K562 (cell line): ENCODE measurements at regions not wholly inside any gene's neighbourhood (a gene's known extent, or its start where the extent isn't known, plus 50 kb on each side); places are given as distances from the start of the nearest gene placed in this dataset.

Experiments used
- ATAC-seq: fragments of 200-7000 bp; cut with Tn5 transposase; 3 replicates; pipeline ENCODE4 v1.9.1; 2020; ENCODE audit warnings: moderate library complexity
- BruUV-seq: library from RNA; stranded (reverse); fragments of 400-500 nt; replicated peaks from 2 replicates; lab custom pipeline; 2021; lab: Mats Ljungman, UMichigan
- CTCF ChIA-PET: fragments of 300-600 bp; formaldehyde crosslinking; extraction: SDS; loops from one replicate; lab custom pipeline; 2021; ENCODE audit warnings: low intra/inter-chr PET ratio; lab: Yijun Ruan, JAX
- POLR2A ChIA-PET: fragments of 300-600, 350-650 bp; sonication (Branson Sonifier 250); formaldehyde crosslinking; extraction: SDS; loops from one replicate; lab custom pipeline; 2021; ENCODE audit warnings: antibody characterized with exemption, inconsistent platforms; lab: Yijun Ruan, JAX
- DNase-seq, 4 experiments: peaks; one replicate each; pipeline versions ENCODE4 v3.0.0 to v3.0.0-alpha.2; 2011 to 2018; ENCODE audit warnings: low spot score in 3 of 4, mixed read lengths in 3 of 4; ENCODE audit errors: extremely low read depth in 1 of 4
- FAIRE-seq: peaks from 2 replicates; lab custom pipeline; 2011; peaks lifted over from hg19 to GRCh38; lab: Jason Lieb, UNC
- H2AFZ ChIP-seq: 2 replicates; pipeline ENCODE4 v1.6.0; 2011; ENCODE audit warnings: low read depth, low read length, control low read depth, inconsistent platforms
- H3K27ac ChIP-seq: fragments of 200-600 bp; 3 replicates; pipeline ENCODE4 v1.8.0; 2011; ENCODE audit warnings: low read depth, mild to moderate bottlenecking, control low read depth, inconsistent platforms, low read length, moderate library complexity, mixed read lengths; ENCODE audit errors: extremely low read depth
- H3K27me3 ChIP-seq, 2 experiments: fragments of 300-600 bp in 1 of 2; 2 replicates in 1 of 2; 3 replicates in 1 of 2; pipeline versions ENCODE4 v1.6.0 to v1.8.0; 2011; ENCODE audit warnings: inconsistent platforms in 2 of 2, low read length in 2 of 2, mild to moderate bottlenecking in 1 of 2, mixed read lengths in 1 of 2, moderate library complexity in 1 of 2; ENCODE audit not compliant: control insufficient read depth in 2 of 2, insufficient read depth in 2 of 2
- H3K36me3 ChIP-seq: fragments of 300-600 bp; 3 replicates; pipeline ENCODE4 v1.8.0; 2011; ENCODE audit warnings: mild to moderate bottlenecking, low read length, inconsistent platforms; ENCODE audit not compliant: control insufficient read depth, insufficient read depth
- H3K4me1 ChIP-seq, 2 experiments: fragments of 200-600 bp in 1 of 2; replicated peaks in 1 of 2; 2 replicates in 1 of 2; 3 replicates in 1 of 2; pipeline versions ENCODE4 v1.5.1 to v1.8.0; 2011; ENCODE audit warnings: inconsistent platforms in 2 of 2, low read length in 2 of 2, mild to moderate bottlenecking in 1 of 2, mixed read lengths in 1 of 2, moderate library complexity in 1 of 2; ENCODE audit not compliant: control insufficient read depth in 2 of 2, insufficient read depth in 2 of 2
- H3K4me2 ChIP-seq: 2 replicates; pipeline ENCODE4 v1.6.1; 2011; ENCODE audit warnings: low read length, control low read depth, inconsistent platforms, mixed read lengths; ENCODE audit not compliant: insufficient read depth
- H3K4me3 ChIP-seq: fragments of 200-600 bp; sonication (generic), shearing (Covaris generic); 2 replicates; pipeline ENCODE4 v1.5.1; 2016; ENCODE audit warnings: control low read depth, inconsistent platforms
- H3K79me2 ChIP-seq: fragments of 200-600 bp; 3 replicates; pipeline ENCODE4 v1.8.0; 2011; ENCODE audit warnings: low read length, inconsistent platforms; ENCODE audit not compliant: control insufficient read depth, insufficient read depth
- H3K9ac ChIP-seq, 2 experiments: 2 replicates each; pipeline versions ENCODE4 v1.6.0 to v1.6.1; 2011; ENCODE audit warnings: low read depth in 2 of 2, low read length in 2 of 2, control low read depth in 1 of 2, inconsistent platforms in 1 of 2, mild to moderate bottlenecking in 1 of 2, mixed read lengths in 1 of 2; ENCODE audit not compliant: insufficient read depth in 1 of 2
- H3K9me1 ChIP-seq: one replicate; pipeline ENCODE4 v1.6.0; 2011; ENCODE audit warnings: inconsistent platforms, mild to moderate bottlenecking, low read length, moderate library complexity; ENCODE audit not compliant: control insufficient read depth, insufficient read depth
- H3K9me3 ChIP-seq: replicated peaks from 2 replicates; pipeline ENCODE4 v1.5.1; 2011; ENCODE audit warnings: low read depth, low read length, inconsistent platforms; ENCODE audit not compliant: control insufficient read depth, insufficient read depth
- H4K20me1 ChIP-seq: replicated peaks from 2 replicates; pipeline ENCODE4 v1.6.1; 2011; ENCODE audit warnings: low read length, inconsistent platforms, mixed read lengths; ENCODE audit not compliant: control insufficient read depth, insufficient read depth
- AFF1 ChIP-seq, 2 experiments: fragments of 450-650 bp; IDR thresholded peaks; 2 replicates each; pipeline ENCODE4 v1.6.1; 2018; ENCODE audit warnings: mild to moderate bottlenecking in 2 of 2, low read depth in 1 of 2; ENCODE audit not compliant: partially characterized antibody in 2 of 2
- CREB3 ChIP-seq: fragments of 450-650 bp; conservative IDR thresholded peaks from 2 replicates; pipeline ENCODE4 v1.6.1; 2016; ENCODE audit warnings: missing genetic modification characterization, low read depth, mild to moderate bottlenecking, missing compliant biosample characterization, moderate library complexity
- DMBX1 ChIP-seq: fragments of 250-450 bp; sonication (Bioruptor Pico); IDR thresholded peaks from 2 replicates; pipeline ENCODE4 v1.8.0; 2022; ENCODE audit warnings: inconsistent platforms, mild to moderate bottlenecking, moderate library complexity, borderline replicate concordance
- FOS ChIP-seq: IDR thresholded peaks from 3 replicates; pipeline ENCODE4 v1.6.1; 2011; ENCODE audit not compliant: insufficient read length; ENCODE audit errors: extremely low read depth
- GMEB1 ChIP-seq: fragments of 250-450 bp; sonication (Bioruptor Pico); IDR thresholded peaks from 2 replicates; pipeline ENCODE4 v1.4.0; 2020; ENCODE audit warnings: mild to moderate bottlenecking
- HOMEZ ChIP-seq: fragments of 250-450 bp; sonication (Bioruptor Pico); IDR thresholded peaks from 2 replicates; pipeline ENCODE4 v1.4.0; 2020; ENCODE audit warnings: mild to moderate bottlenecking, moderate library complexity
- IFI16 ChIP-seq: fragments of 250-450 bp; sonication (Bioruptor Pico); IDR thresholded peaks from 2 replicates; pipeline ENCODE4 v2.1.2; 2022; ENCODE audit warnings: mild to moderate bottlenecking, inconsistent platforms
- MAX ChIP-seq: sonication (generic); formaldehyde crosslinking; IDR thresholded peaks from 2 replicates; pipeline ENCODE4 v1.9.0; 2022; ENCODE audit warnings: mild to moderate bottlenecking, missing genetic modification reagents
- POLR2AphosphoS5 ChIP-seq: IDR thresholded peaks from 2 replicates; pipeline ENCODE4 v1.6.1; 2011; ENCODE audit warnings: mild to moderate bottlenecking, low read depth, low read length, moderate library complexity; ENCODE audit not compliant: control insufficient read depth, insufficient read depth
- PURB ChIP-seq: sonication (generic); formaldehyde crosslinking; IDR thresholded peaks from 2 replicates; pipeline ENCODE4 v1.9.0; 2021; ENCODE audit warnings: low read depth, mild to moderate bottlenecking, missing genetic modification reagents
- RBM15 ChIP-seq: fragments of 200-400 bp; formaldehyde crosslinking; IDR thresholded peaks from 2 replicates; pipeline ENCODE4 v1.6.1; 2018; ENCODE audit warnings: mild to moderate bottlenecking, low read length, moderate library complexity; ENCODE audit not compliant: insufficient read depth
- RFX7 ChIP-seq: fragments of 250-450 bp; sonication (Bioruptor Pico); IDR thresholded peaks from 2 replicates; pipeline ENCODE4 v1.5.1; 2021; ENCODE audit warnings: mild to moderate bottlenecking
- ZNF174 ChIP-seq: fragments of 250-450 bp; sonication (Bioruptor Pico); IDR thresholded peaks from 2 replicates; pipeline ENCODE4 v1.4.0; 2020; ENCODE audit warnings: mild to moderate bottlenecking
- WGBS: fragments of 100-300 bp; shearing (Covaris generic); methylation state at CpG from one replicate; pipeline ENCODE4 v1.1.6; 2016; ENCODE audit warnings: low coverage, mixed read lengths; ENCODE audit not compliant: insufficient coverage; ENCODE audit errors: missing lambda C conversion rate; 5-methylcytosine and 5-hydroxymethylcytosine counted together
- in situ Hi-C: fragments of 300-500 bp; cut with MboI; formaldehyde crosslinking; loops from 4 replicates; pipeline ENCODE4 v1.15.0; 2018; ENCODE audit warnings: inconsistent platforms, mixed read lengths
- intact Hi-C: fragments of 100-400 bp; cut with micrococcal nuclease; formaldehyde crosslinking; loops from 2 replicates; pipeline ENCODE4 v1.14.2; 2022

- no peaks in the 10 kb centered on the region for H3K79me2 ChIP-seq
- intact Hi-C loops (no loop called here), in situ Hi-C loops (no loop called here)
- no peak overlapping the region for H3K27ac ChIP-seq
- FAIRE-seq (no peak), DNase-seq (no peak), ATAC-seq (no peak)
- no peak overlapping the region for H2AFZ ChIP-seq
- no peak overlapping the region for H3K4me3 ChIP-seq
- POLR2A ChIA-PET: no interaction called here
- CTCF ChIA-PET: no interaction called here
- no peak overlapping the region for H3K9ac ChIP-seq
- peaks cover 2% of the 10 kb centered on the region for H3K9me3 ChIP-seq
- no peaks in the 10 kb centered on the region for H3K4me1 ChIP-seq
- H3K4me2 ChIP-seq: no peak overlapping the region
- no peaks in the 10 kb centered on the region for H3K9me1 ChIP-seq
- no peaks in the 10 kb centered on the region for H3K27me3 ChIP-seq
- WGBS: 0% methylated on average over 3 of the region's 3 CpGs
- no peaks in the 10 kb centered on the region for H3K36me3 ChIP-seq
- no TSS peak for BruUV-seq
- no peaks in the 10 kb centered on the region for H4K20me1 ChIP-seq
- TF ChIP-seq GMEB1 (CRISPR knock-in tag): no peak
- TF ChIP-seq IFI16: no peak
- no peak for TF ChIP-seq POLR2AphosphoS5
- TF ChIP-seq RBM15: no peak
- TF ChIP-seq PURB (CRISPR knock-in tag): no peak
- no peak for TF ChIP-seq FOS
- TF ChIP-seq MAX (CRISPR knock-in tag): no peak
- no peak for TF ChIP-seq DMBX1
- no peak for TF ChIP-seq HOMEZ (CRISPR knock-in tag)
- no peak for TF ChIP-seq RFX7 (CRISPR knock-in tag)
- no peak for TF ChIP-seq CREB3 (tag)
- TF ChIP-seq ZNF174: no peak
- TF ChIP-seq AFF1 (IDR thresholded peaks at IDR 0.05; ENCODE audit: low read depth in 1 of 2, partially characterized antibody in 2 of 2): no peak
Observed at GRCh38 chr2:160581035-160581434, 87.4 kb upstream of the RBMS1 start.
